ENCODE measurements at regions not wholly inside any gene's neighbourhood (a gene's known extent, or its start where the extent isn't known, plus 50 kb on each side); places are given as distances from the start of the nearest gene placed in this dataset.
"Not testable (repeated sequence)": the region's sequence is repeated elsewhere in the genome, so short reads cannot be mapped to it uniquely, and the experiment has no call there.

DNA sequence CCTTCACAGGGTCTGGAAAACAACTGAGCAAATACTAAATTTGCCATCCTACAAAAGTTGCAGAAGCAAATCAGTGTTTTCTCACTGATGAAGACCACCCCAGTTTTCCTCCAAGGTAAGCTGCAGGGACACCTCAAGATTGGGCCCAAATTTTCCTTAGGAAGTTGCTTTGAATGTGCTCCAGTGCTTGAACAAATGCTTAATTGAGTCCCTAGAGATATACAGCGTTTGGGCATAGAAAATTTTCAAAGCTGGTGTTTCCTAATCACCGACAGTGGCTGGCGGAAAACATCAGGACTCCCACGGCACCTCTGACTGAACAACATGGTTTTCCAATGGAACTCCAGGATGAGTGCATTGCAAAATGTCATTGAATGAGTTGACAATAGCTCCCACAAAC lies 92.5 kb upstream of the HMGA2 start:
- Histone ChIP-seq H3K9me3 (ENCODE audit: control insufficient read depth in 4 of 4, low read length in 3 of 4) (no peaks in the 10 kb centered on the region), H3K27me3 (ENCODE audit: control insufficient read depth in 4 of 4, insufficient read depth in 4 of 4, low read length in 3 of 4) (peaks cover 4 to 22% (median 8%) of the 10 kb centered on the region in 4 donors), H3K36me3 (ENCODE audit: control insufficient read depth in 4 of 4, insufficient read depth in 3 of 4, low read depth in 1 of 4, low read length in 3 of 4) (no peaks in the 10 kb centered on the region), H3K9ac (ENCODE audit: low read depth in 1 of 2, low read length in 2 of 2) (no peak overlapping the region), H3K4me1 (ENCODE audit: control insufficient read depth in 4 of 4, insufficient read depth in 4 of 4, low read length in 3 of 4) (peaks cover 0 to 6% (median 5%) of the 10 kb centered on the region in 4 donors), H3K27ac (ENCODE audit: low read depth in 1 of 2, low read length in 2 of 2) (no peak overlapping the region), H3K4me3 (ENCODE audit: low read depth in 1 of 3, low read length in 3 of 3) (no peak overlapping the region)
- 83% methylated on average over 4 of the region's 4 CpGs for WGBS
- TF ChIP-seq YY1 (IDR thresholded peaks at IDR 0.05) (no peak), TAF1 (conservative IDR thresholded peaks at IDR 0.05) (no peak)
- DNase-seq (ENCODE audit: low spot score): no peak

DNA sequence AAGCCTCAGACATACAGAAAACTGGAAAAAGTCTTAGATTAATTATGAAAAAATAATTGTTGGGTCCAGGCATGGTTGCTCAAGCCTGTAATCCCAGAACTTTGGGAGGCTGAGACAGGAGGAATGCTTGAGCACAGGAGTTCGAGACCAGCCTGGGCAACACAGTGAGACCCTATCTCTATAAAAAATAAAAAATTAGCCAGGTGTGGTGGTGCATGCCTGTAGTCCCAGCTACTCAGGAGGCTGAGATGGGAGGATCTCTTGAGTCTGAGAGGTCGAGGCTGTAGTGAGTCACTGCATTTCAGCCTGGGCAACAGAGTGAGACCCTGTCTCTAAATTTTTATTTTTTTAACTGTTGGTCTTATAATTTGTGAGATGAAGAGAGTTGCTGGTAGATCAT lies 90.6 kb upstream of the HMGA2 start:
- H3K36me3 ChIP-seq (ENCODE audit: control insufficient read depth in 4 of 4, insufficient read depth in 3 of 4, low read depth in 1 of 4, low read length in 3 of 4); H3K9ac ChIP-seq (ENCODE audit: low read depth in 1 of 2, low read length in 2 of 2); H3K9me3 ChIP-seq (ENCODE audit: control insufficient read depth in 4 of 4, low read length in 3 of 4); DNase-seq (ENCODE audit: low spot score); H3K27ac ChIP-seq (ENCODE audit: low read depth in 1 of 2, low read length in 2 of 2); H3K4me3 ChIP-seq (ENCODE audit: low read depth in 1 of 3, low read length in 3 of 3); H3K4me1 ChIP-seq (ENCODE audit: control insufficient read depth in 4 of 4, insufficient read depth in 4 of 4, low read length in 3 of 4): not testable (repeated sequence)
- 70% methylated on average over 2 of the region's 2 CpGs for WGBS
- peaks cover 4 to 22% (median 5%) of the 10 kb centered on the region in 4 donors for H3K27me3 ChIP-seq (ENCODE audit: control insufficient read depth in 4 of 4, insufficient read depth in 4 of 4, low read length in 3 of 4)

DNA sequence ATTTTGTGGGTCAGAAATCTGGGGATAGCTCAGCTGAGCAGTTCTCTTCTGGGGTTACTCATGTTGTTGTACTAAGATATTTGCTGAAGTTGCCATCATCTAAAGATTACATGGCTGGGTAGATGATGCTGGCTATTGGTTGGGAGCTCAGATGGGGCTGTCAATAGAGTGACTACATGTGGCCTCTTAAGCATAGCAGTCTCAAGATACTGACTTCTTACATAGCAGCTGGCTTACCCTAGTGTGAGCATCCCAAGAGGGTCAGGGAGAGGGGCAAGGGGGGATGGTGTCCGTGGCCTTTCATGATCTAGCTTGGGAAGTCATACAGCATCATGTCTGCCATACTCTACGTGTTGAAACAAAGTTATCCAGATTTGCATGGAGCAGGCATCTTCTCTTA lies 90.1 kb upstream of the HMGA2 start:
- TF ChIP-seq GABPA (IDR thresholded peaks at IDR 0.05 in 1 of 2, conservative IDR thresholded peaks at IDR 0.05 in 1 of 2) (no peak), TAF1 (conservative IDR thresholded peaks at IDR 0.05) (no peak), HNF4A (conservative IDR thresholded peaks at IDR 0.05) (no peak), RXRA (IDR thresholded peaks at IDR 0.05) (no peak), YY1 (IDR thresholded peaks at IDR 0.05) (no peak), SP1 (IDR thresholded peaks at IDR 0.05) (no peak), NR2F2 (IDR thresholded peaks at IDR 0.05) (no peak), FOXA1 (IDR thresholded peaks at IDR 0.05) (no peak), FOXA2 (IDR thresholded peaks at IDR 0.05) (no peak), JUND (IDR thresholded peaks at IDR 0.05) (no peak), RAD21 (IDR thresholded peaks at IDR 0.05) (no peak), EGR1 (IDR thresholded peaks at IDR 0.05; ENCODE audit: low read depth in 2 of 2) (no peak), HNF4G (IDR thresholded peaks at IDR 0.05) (no peak)
- TF ChIP-seq, protein P1, sequence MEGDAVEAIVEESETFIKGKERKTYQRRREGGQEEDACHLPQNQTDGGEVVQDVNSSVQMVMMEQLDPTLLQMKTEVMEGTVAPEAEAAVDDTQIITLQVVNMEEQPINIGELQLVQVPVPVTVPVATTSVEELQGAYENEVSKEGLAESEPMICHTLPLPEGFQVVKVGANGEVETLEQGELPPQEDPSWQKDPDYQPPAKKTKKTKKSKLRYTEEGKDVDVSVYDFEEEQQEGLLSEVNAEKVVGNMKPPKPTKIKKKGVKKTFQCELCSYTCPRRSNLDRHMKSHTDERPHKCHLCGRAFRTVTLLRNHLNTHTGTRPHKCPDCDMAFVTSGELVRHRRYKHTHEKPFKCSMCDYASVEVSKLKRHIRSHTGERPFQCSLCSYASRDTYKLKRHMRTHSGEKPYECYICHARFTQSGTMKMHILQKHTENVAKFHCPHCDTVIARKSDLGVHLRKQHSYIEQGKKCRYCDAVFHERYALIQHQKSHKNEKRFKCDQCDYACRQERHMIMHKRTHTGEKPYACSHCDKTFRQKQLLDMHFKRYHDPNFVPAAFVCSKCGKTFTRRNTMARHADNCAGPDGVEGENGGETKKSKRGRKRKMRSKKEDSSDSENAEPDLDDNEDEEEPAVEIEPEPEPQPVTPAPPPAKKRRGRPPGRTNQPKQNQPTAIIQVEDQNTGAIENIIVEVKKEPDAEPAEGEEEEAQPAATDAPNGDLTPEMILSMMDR (IDR thresholded peaks at IDR 0.05; ENCODE audit: low read depth, low read length, missing input control): no peak
- TF ChIP-seq, protein P2, sequence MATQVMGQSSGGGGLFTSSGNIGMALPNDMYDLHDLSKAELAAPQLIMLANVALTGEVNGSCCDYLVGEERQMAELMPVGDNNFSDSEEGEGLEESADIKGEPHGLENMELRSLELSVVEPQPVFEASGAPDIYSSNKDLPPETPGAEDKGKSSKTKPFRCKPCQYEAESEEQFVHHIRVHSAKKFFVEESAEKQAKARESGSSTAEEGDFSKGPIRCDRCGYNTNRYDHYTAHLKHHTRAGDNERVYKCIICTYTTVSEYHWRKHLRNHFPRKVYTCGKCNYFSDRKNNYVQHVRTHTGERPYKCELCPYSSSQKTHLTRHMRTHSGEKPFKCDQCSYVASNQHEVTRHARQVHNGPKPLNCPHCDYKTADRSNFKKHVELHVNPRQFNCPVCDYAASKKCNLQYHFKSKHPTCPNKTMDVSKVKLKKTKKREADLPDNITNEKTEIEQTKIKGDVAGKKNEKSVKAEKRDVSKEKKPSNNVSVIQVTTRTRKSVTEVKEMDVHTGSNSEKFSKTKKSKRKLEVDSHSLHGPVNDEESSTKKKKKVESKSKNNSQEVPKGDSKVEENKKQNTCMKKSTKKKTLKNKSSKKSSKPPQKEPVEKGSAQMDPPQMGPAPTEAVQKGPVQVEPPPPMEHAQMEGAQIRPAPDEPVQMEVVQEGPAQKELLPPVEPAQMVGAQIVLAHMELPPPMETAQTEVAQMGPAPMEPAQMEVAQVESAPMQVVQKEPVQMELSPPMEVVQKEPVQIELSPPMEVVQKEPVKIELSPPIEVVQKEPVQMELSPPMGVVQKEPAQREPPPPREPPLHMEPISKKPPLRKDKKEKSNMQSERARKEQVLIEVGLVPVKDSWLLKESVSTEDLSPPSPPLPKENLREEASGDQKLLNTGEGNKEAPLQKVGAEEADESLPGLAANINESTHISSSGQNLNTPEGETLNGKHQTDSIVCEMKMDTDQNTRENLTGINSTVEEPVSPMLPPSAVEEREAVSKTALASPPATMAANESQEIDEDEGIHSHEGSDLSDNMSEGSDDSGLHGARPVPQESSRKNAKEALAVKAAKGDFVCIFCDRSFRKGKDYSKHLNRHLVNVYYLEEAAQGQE (IDR thresholded peaks at IDR 0.05): no peak
- TF ChIP-seq, protein P3, sequence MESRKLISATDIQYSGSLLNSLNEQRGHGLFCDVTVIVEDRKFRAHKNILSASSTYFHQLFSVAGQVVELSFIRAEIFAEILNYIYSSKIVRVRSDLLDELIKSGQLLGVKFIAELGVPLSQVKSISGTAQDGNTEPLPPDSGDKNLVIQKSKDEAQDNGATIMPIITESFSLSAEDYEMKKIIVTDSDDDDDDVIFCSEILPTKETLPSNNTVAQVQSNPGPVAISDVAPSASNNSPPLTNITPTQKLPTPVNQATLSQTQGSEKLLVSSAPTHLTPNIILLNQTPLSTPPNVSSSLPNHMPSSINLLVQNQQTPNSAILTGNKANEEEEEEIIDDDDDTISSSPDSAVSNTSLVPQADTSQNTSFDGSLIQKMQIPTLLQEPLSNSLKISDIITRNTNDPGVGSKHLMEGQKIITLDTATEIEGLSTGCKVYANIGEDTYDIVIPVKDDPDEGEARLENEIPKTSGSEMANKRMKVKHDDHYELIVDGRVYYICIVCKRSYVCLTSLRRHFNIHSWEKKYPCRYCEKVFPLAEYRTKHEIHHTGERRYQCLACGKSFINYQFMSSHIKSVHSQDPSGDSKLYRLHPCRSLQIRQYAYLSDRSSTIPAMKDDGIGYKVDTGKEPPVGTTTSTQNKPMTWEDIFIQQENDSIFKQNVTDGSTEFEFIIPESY (IDR thresholded peaks at IDR 0.05): no peak
- TF ChIP-seq, protein P4, sequence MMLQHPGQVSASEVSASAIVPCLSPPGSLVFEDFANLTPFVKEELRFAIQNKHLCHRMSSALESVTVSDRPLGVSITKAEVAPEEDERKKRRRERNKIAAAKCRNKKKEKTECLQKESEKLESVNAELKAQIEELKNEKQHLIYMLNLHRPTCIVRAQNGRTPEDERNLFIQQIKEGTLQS (IDR thresholded peaks at IDR 0.05): no peak
- TF ChIP-seq, protein P5, sequence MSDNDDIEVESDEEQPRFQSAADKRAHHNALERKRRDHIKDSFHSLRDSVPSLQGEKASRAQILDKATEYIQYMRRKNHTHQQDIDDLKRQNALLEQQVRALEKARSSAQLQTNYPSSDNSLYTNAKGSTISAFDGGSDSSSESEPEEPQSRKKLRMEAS (IDR thresholded peaks at IDR 0.05): no peak
- H3K4me3 ChIP-seq (ENCODE audit: low read depth in 1 of 3, low read length in 3 of 3): no peak overlapping the region
- DNase-seq (ENCODE audit: low spot score): no peak
- no peak overlapping the region for H3K9ac ChIP-seq (ENCODE audit: low read depth in 1 of 2, low read length in 2 of 2)
- peaks cover 3 to 17% (median 4%) of the 10 kb centered on the region in 4 donors for H3K27me3 ChIP-seq (ENCODE audit: control insufficient read depth in 4 of 4, insufficient read depth in 4 of 4, low read length in 3 of 4)
- 73% methylated on average over 2 of the region's 2 CpGs for WGBS
- H3K27ac ChIP-seq (ENCODE audit: low read depth in 1 of 2, low read length in 2 of 2): no peak overlapping the region
- peaks cover 0 to 2% (median under 1%) of the 10 kb centered on the region in 4 donors for H3K4me1 ChIP-seq (ENCODE audit: control insufficient read depth in 4 of 4, insufficient read depth in 4 of 4, low read length in 3 of 4)
- H3K36me3 ChIP-seq (ENCODE audit: control insufficient read depth in 4 of 4, insufficient read depth in 3 of 4, low read depth in 1 of 4, low read length in 3 of 4): no peaks in the 10 kb centered on the region
- H3K9me3 ChIP-seq (ENCODE audit: control insufficient read depth in 4 of 4, low read length in 3 of 4): no peaks in the 10 kb centered on the region

All from liver (tissue), 8 donors.